ENCODE measurements at regions not wholly inside any gene's neighbourhood (a gene's known extent, or its start where the extent isn't known, plus 50 kb on each side); places are given as distances from the start of the nearest gene placed in this dataset.
A peak's percentile ranks its signal among the peaks of the same experiment; 100 is the strongest.

DNA sequence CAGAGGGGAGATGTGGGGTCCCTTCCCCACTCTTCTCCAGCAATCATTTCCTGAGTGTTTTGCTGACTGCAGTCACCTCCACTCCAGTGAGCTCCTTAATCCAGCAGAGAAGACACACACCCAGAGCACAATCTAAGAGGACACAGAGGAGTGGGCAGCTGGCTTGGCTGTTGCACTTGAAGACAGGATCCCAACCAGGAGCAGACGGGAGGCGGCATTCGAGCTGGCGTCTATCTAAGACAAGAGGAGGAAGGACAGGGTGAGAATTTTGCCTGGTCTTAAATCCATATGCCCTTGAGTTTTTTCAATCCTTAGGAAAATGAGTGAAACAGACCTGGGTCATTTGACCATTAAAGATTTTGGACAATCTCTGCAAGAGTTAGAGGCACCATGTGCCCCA lies 56.1 kb upstream of the SIM2 start:
- Histone ChIP-seq H3K27ac (ENCODE audit: low read depth, low read length) (no peak overlapping the region), H3K4ac (ENCODE audit: low read depth, low read length) (no peak overlapping the region), H3K9me3 (ENCODE audit: insufficient read depth, low read depth, low read length) (peaks cover 3% of the 10 kb centered on the region), H4K12ac (ENCODE audit: low read depth, low read length) (no peak overlapping the region), H3K36me3 (ENCODE audit: control insufficient read depth in 1 of 2, insufficient read depth in 2 of 2, low read length in 2 of 2) (no peaks in the 10 kb centered on the region), H2BK5ac (ENCODE audit: low read depth, low read length, poor library complexity) (no peak overlapping the region), H3K4me1 (ENCODE audit: control insufficient read depth in 1 of 2, insufficient read depth in 2 of 2, low read length in 2 of 2) (peaks cover 2 to 3% of the 10 kb centered on the region in 2 experiments), H2BK12ac (ENCODE audit: low read length) (no peak overlapping the region), H3K79me1 (ENCODE audit: low read length) (no peaks in the 10 kb centered on the region), H3K23ac (ENCODE audit: low read length) (no peak overlapping the region), H2AK5ac (ENCODE audit: low read length) (no peak overlapping the region), H3K9ac (ENCODE audit: low read length) (no peak overlapping the region), H3K14ac (ENCODE audit: low read length) (no peak overlapping the region), H3K18ac (ENCODE audit: low read length) (no peak overlapping the region), H4K91ac (ENCODE audit: low read depth, low read length) (no peak overlapping the region), H2BK120ac (ENCODE audit: insufficient read depth, low read length, poor library complexity) (no peak overlapping the region), H3K27me3 (ENCODE audit: insufficient read depth, low read length) (no peaks in the 10 kb centered on the region), H2AFZ (ENCODE audit: insufficient read depth, low read length, poor library complexity) (no peak overlapping the region), H3K4me3 (ENCODE audit: low read depth, low read length) (no peak overlapping the region), H3K4me2 (ENCODE audit: low read length) (no peak overlapping the region), H3K79me2 (ENCODE audit: control insufficient read depth, insufficient read depth, low read length, poor library complexity) (no peaks in the 10 kb centered on the region), H4K8ac (ENCODE audit: low read depth, low read length) (no peak overlapping the region)
- no CpG with 5 or more reads among the region's 4 CpGs for WGBS (ENCODE audit: extremely low coverage, insufficient coverage, insufficient read length)
- DNase-seq, result no peak

DNA sequence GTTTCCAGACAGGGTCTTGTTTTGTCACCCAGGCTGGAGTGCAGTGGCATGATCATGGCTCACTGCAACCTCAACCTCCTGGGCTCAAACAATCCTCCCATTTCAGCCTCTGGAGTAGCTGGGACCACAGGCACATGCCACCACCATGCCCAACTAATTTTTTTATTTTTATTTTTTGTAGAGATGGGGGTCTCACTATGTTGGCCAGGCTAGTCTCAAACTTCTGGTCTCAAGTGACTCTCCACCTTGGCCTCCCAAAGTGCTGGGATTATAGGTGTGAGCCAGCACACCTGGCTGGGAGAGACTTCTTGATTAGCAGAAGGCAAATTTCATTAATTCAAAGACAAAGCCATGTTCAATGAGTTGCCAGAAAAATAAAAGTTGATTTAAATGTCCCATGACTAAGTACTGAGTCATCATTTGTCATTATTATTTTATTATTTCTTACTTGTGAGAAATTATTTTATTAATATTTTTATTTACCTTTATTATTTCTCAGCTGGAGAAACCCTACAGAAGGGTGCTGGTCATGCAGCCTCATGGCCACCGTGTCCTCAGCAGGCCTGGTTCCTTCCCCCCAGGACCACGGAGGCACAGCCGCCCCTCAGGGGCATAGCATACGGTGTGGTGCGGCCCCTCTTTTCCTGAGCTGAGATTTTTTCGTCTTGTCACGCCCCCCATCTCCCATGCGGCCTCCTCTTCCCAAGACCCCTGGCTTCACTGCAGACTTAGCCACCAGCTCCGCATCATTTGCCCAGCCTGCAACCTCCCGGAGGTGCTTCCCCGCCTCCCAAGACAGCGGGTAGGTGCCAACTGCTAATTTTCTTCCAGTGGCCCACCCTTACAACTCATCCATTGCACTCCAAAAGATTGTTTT lies 55.3 kb upstream of the SIM2 start:
- H3K36me3 ChIP-seq (ENCODE audit: control insufficient read depth in 1 of 2, insufficient read depth in 2 of 2, low read length in 2 of 2), result no peaks in the 10 kb centered on the region
- H4K91ac ChIP-seq (ENCODE audit: low read depth, low read length), result no peak overlapping the region
- no peak overlapping the region for H4K12ac ChIP-seq (ENCODE audit: low read depth, low read length)
- no peak overlapping the region for H3K18ac ChIP-seq (ENCODE audit: low read length)
- peaks cover 3% of the 10 kb centered on the region for H3K9me3 ChIP-seq (ENCODE audit: insufficient read depth, low read depth, low read length)
- H3K27ac ChIP-seq (ENCODE audit: low read depth, low read length), result no peak overlapping the region
- no peak overlapping the region for H3K4me2 ChIP-seq (ENCODE audit: low read length)
- no peak overlapping the region for H3K9ac ChIP-seq (ENCODE audit: low read length)
- H2BK120ac ChIP-seq (ENCODE audit: insufficient read depth, low read length, poor library complexity), result no peak overlapping the region
- WGBS (ENCODE audit: extremely low coverage, insufficient coverage, insufficient read length), result no CpG with 5 or more reads among the region's 12 CpGs
- no peak overlapping the region for H3K23ac ChIP-seq (ENCODE audit: low read length)
- H3K4me3 ChIP-seq (ENCODE audit: low read depth, low read length), result no peak overlapping the region
- no peaks in the 10 kb centered on the region for H3K79me2 ChIP-seq (ENCODE audit: control insufficient read depth, insufficient read depth, low read length, poor library complexity)
- H2BK12ac ChIP-seq (ENCODE audit: low read length), result no peak overlapping the region
- no peak overlapping the region for H2BK5ac ChIP-seq (ENCODE audit: low read depth, low read length, poor library complexity)
- H3K27me3 ChIP-seq (ENCODE audit: insufficient read depth, low read length), result no peaks in the 10 kb centered on the region
- no peak overlapping the region for H2AFZ ChIP-seq (ENCODE audit: insufficient read depth, low read length, poor library complexity)
- no peak overlapping the region for H3K14ac ChIP-seq (ENCODE audit: low read length)
- H3K79me1 ChIP-seq (ENCODE audit: low read length), result no peaks in the 10 kb centered on the region
- H2AK5ac ChIP-seq (ENCODE audit: low read length), result no peak overlapping the region
- no peak overlapping the region for H3K4ac ChIP-seq (ENCODE audit: low read depth, low read length)
- H3K4me1 ChIP-seq (ENCODE audit: control insufficient read depth in 1 of 2, insufficient read depth in 2 of 2, low read length in 2 of 2), result peaks cover 2 to 3% of the 10 kb centered on the region in 2 experiments
- no peak overlapping the region for H4K8ac ChIP-seq (ENCODE audit: low read depth, low read length)
- DNase-seq, result no peak

DNA sequence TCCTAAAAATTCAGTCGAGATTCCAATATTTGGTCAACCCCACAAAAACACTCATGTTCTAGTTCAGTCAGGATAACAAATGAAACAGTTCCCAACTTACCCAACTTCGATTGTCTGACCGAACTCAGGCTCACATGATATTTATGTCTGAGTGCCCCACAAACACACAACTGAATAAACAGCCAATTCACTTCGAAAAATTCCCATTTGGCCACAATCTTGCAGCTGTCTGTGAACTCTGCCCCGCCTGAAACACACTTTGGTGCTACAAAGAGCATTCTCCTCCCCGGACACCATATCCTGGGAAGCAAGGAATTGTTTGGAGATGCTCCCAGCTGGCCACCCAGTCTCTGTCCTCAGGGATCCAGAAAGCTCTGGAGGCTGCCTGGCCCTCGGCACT lies 52.9 kb upstream of the SIM2 start:
- no peak for DNase-seq
- Histone ChIP-seq H4K8ac (ENCODE audit: low read depth, low read length) (no peak overlapping the region), H3K27ac (ENCODE audit: low read depth, low read length) (no peak overlapping the region), H2AFZ (ENCODE audit: insufficient read depth, low read length, poor library complexity) (no peak overlapping the region), H3K79me2 (ENCODE audit: control insufficient read depth, insufficient read depth, low read length, poor library complexity) (no peaks in the 10 kb centered on the region), H3K4me3 (ENCODE audit: low read depth, low read length) (no peak overlapping the region), H2BK120ac (ENCODE audit: insufficient read depth, low read length, poor library complexity) (no peak overlapping the region), H3K79me1 (ENCODE audit: low read length) (no peaks in the 10 kb centered on the region), H3K4me2 (ENCODE audit: low read length) (no peak overlapping the region), H3K27me3 (ENCODE audit: insufficient read depth, low read length) (no peaks in the 10 kb centered on the region), H3K4ac (ENCODE audit: low read depth, low read length) (no peak overlapping the region), H3K36me3 (ENCODE audit: control insufficient read depth in 1 of 2, insufficient read depth in 2 of 2, low read length in 2 of 2) (no peaks in the 10 kb centered on the region), H2BK5ac (ENCODE audit: low read depth, low read length, poor library complexity) (no peak overlapping the region), H4K91ac (ENCODE audit: low read depth, low read length) (no peak overlapping the region), H3K23ac (ENCODE audit: low read length) (no peak overlapping the region), H4K12ac (ENCODE audit: low read depth, low read length) (no peak overlapping the region), H3K18ac (ENCODE audit: low read length) (no peak overlapping the region), H2BK12ac (ENCODE audit: low read length) (no peak overlapping the region), H3K14ac (ENCODE audit: low read length) (no peak overlapping the region), H2AK5ac (ENCODE audit: low read length) (no peak overlapping the region), H3K9me3 (ENCODE audit: insufficient read depth, low read depth, low read length) (peaks cover 3% of the 10 kb centered on the region), H3K9ac (ENCODE audit: low read length) (peak overlapping the region; percentile 22), H3K4me1 (ENCODE audit: control insufficient read depth in 1 of 2, insufficient read depth in 2 of 2, low read length in 2 of 2) (peaks cover 2 to 3% of the 10 kb centered on the region in 2 experiments)
- no CpG with 5 or more reads among the region's 7 CpGs for WGBS (ENCODE audit: extremely low coverage, insufficient coverage, insufficient read length)

DNA sequence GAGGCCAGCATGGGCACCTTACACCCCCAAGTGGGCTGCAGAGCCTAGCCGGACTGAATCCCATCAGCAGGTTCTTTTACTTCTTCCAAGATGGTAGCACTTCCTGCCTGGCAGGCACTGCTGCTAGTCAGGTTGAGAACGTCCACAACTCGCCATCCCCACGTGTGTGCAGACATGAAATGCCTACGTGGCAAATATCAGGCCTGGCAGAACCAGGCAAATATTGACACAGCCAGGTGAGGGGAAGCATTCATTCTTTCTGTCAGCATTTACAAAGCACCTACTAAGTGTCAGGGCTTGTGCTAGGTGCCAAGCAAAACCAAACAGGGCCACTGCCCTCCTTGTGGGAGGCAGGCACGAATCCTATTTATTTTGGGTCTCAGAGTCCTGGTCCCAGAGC lies 52.3 kb upstream of the SIM2 start:
- Histone ChIP-seq H2BK120ac (ENCODE audit: insufficient read depth, low read length, poor library complexity) (no peak overlapping the region), H3K4me1 (ENCODE audit: control insufficient read depth in 1 of 2, insufficient read depth in 2 of 2, low read length in 2 of 2) (peaks cover 2 to 3% of the 10 kb centered on the region in 2 experiments), H3K27ac (ENCODE audit: low read depth, low read length) (no peak overlapping the region), H4K8ac (ENCODE audit: low read depth, low read length) (no peak overlapping the region), H3K4me3 (ENCODE audit: low read depth, low read length) (no peak overlapping the region), H2AFZ (ENCODE audit: insufficient read depth, low read length, poor library complexity) (no peak overlapping the region), H3K36me3 (ENCODE audit: control insufficient read depth in 1 of 2, insufficient read depth in 2 of 2, low read length in 2 of 2) (no peaks in the 10 kb centered on the region), H3K9ac (ENCODE audit: low read length) (no peak overlapping the region), H3K79me2 (ENCODE audit: control insufficient read depth, insufficient read depth, low read length, poor library complexity) (no peaks in the 10 kb centered on the region), H4K91ac (ENCODE audit: low read depth, low read length) (no peak overlapping the region), H3K27me3 (ENCODE audit: insufficient read depth, low read length) (no peaks in the 10 kb centered on the region), H3K4me2 (ENCODE audit: low read length) (no peak overlapping the region), H3K23ac (ENCODE audit: low read length) (no peak overlapping the region), H2BK12ac (ENCODE audit: low read length) (no peak overlapping the region), H4K12ac (ENCODE audit: low read depth, low read length) (no peak overlapping the region), H2AK5ac (ENCODE audit: low read length) (no peak overlapping the region), H3K18ac (ENCODE audit: low read length) (no peak overlapping the region), H3K14ac (ENCODE audit: low read length) (no peak overlapping the region), H2BK5ac (ENCODE audit: low read depth, low read length, poor library complexity) (no peak overlapping the region), H3K9me3 (ENCODE audit: insufficient read depth, low read depth, low read length) (peaks cover 3% of the 10 kb centered on the region), H3K79me1 (ENCODE audit: low read length) (no peaks in the 10 kb centered on the region), H3K4ac (ENCODE audit: low read depth, low read length) (no peak overlapping the region)
- WGBS (ENCODE audit: extremely low coverage, insufficient coverage, insufficient read length), result no CpG with 5 or more reads among the region's 6 CpGs
- DNase-seq, result no peak

Measured in trophoblast cell (in vitro differentiated cells and primary cell).